ENCODE measurements at regions not wholly inside any gene's neighbourhood (a gene's known extent, or its start where the extent isn't known, plus 50 kb on each side); places are given as distances from the start of the nearest gene placed in this dataset.
"Not testable (repeated sequence)": the region's sequence is repeated elsewhere in the genome, so short reads cannot be mapped to it uniquely, and the experiment has no call there.

DNA sequence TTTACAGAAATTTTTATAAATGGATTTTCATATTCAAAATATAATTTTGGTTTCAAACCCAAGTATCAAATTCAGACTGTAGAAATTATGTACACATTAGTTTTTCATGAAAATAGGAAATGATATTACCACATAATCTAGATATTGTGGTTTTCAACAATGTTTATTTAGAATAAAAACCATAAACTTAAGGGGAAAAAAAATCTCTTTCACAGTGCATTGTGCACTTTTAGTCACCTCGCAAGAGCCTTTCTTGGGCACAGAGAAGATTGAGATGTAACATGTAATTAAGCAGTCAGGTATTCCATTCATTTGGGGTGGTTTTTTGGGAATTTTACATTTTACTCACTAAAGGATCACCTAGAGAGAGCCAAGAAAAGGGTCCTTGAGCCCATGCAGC, 104.0 kb downstream of the TANC2 start:
- intact Hi-C loops (cut with DNase I) = no loop called here
- DNase-seq (ENCODE audit: missing footprints) (no peak), ATAC-seq (no peak)

DNA sequence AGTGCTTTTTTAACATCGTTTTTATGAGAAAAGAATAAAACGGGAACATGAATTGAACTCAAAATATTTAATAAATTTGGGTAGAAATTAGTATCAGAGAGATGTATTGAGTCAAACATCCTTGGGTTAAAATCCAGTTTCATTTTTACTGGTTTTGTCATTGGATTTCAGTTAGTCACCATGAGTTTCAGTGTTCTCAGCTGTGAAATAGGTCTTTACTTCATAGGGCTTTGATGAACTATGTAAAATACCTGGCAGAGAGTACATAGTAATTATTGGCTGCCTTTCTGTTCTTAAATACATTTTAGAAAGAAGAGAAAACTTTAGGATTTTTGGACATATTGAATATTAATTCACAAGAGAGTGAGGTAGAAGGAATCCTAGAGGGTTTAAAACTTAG, 105.8 kb downstream of the TANC2 start:
- ATAC-seq = no peak
- intact Hi-C loops (cut with DNase I) = no loop called here
- DNase-seq (ENCODE audit: missing footprints) = no peak

DNA sequence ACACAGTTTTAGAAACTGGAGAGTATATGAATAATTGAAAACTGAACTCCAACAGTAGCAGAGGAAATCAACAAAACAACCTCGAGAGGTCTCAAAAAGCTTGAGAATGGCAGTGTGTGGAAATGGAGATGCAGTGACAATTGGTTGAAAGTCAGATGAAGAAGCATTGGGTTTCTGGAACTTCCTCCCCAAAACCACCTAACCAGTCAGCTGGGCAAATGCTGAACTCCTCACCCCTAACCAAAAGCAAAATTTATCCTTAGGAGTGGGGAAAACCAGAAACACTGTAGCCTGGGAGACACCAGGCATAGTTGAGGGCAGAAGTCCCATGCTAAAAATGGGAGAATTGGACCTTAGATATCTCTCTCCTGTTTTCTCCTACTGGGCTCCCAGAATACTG, 109.9 kb downstream of the TANC2 start:
- DNase-seq (ENCODE audit: missing footprints) (no peak), ATAC-seq (no peak)
- intact Hi-C loops (cut with DNase I) = no loop called here

DNA sequence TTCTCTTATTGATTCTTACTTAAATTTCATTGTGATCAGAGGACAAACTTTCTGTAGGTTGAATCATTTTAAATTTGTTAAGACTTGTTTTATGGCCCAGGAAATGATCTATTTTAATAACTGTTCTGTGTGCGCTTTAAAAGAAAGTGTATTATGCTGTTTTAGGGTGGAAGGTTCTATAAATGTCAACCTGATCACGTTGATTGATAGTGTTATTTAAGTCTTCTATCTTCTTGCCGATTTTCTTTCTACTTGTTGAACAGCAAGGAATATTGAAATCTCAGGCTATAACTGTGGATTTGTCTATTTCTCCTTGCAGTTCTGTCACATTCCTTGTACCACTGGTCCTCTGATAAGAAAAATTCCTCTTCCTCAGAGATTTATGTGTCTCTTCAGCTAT, 112.7 kb downstream of the TANC2 start:
- ATAC-seq (no peak), DNase-seq (ENCODE audit: missing footprints) (no peak)
- intact Hi-C loops (cut with DNase I) = no loop called here

DNA sequence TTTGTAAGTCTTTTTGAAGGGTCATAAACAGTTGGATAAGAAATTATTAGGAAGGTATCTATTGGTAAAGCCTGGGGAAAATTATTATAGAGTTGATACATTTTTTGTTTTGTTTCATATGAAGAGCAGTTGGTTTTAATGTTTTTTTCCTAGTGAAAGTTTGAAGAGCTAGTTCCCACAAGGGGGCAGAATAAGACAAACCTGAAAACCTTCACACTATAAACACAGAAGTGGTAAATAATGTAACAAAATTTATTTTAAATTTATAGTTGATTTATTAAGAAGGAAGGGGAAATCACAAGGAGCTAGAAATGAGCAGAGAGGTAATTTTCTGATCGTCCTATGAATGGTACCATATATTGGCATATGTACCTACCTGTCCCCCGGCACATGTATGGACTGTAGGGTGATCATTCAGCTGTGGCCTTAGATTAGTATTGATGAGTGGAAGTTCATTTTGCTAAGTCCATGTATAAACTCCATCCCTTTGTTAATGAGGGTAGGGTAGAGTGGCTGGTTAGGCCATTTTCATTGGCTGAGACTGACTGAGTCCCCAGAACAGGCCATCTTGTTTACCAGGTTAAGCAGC, 116.3 kb downstream of the TANC2 start:
- intact Hi-C loops (cut with DNase I) = no loop called here
- ATAC-seq = no peak
- DNase-seq (ENCODE audit: missing footprints) = no peak

DNA sequence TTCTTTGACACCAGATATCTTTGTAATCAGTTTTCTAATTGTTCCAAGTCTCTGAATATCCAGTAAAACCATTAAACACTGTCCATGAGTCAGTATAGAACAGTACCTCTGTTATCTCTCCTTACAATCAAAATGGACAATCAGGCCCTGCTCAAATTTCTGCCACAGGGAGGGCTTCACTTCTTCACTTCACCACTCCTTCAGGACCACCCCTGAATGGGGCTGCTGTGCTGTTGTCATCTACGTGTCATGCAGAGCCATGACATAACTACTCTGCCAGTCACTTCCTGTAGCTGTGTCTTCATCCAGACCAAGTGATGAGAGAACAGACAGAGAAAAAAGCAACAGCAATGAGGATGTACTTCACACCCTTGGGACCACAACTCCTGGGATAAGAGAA, 116.9 kb downstream of the TANC2 start:
- DNase-seq (ENCODE audit: missing footprints) (no peak), ATAC-seq (no peak)
- intact Hi-C loops (cut with DNase I) = no loop called here

DNA sequence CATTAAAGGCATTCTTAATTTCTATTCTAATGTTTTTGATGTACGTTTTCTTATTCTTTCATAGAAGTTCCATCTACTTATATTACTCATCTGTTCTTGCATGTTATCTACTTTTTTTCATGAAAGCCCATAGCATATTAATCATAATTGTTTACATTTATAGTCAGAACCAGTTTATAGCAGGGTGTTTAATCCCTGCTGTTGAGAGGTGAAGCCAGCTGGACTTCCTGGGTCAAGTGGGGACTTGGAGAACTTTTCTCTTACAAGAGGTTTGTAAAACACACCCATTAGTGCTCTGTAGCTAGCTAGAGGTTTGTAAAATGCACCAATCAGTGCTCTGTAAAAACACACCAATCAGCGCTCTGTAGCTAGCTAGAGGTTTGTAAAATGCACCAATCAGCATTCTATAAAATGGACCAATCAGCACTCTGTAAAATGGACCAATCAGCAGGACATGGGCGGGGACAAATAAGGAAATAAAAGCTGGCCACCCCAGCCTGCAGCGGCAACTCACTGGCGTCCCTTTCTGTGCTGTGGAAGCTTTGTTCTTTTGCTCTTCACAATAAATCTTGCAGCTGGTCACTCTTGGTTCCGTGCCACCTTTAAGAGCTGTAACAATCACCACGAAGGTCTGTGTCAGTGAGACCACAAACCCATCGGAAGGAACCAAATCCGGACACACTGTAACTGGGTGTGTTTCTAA, 120.6 kb downstream of the TANC2 start:
- DNase-seq (ENCODE audit: missing footprints) = no peak
- intact Hi-C loops (cut with DNase I) = no loop called here
- no peak for ATAC-seq

DNA sequence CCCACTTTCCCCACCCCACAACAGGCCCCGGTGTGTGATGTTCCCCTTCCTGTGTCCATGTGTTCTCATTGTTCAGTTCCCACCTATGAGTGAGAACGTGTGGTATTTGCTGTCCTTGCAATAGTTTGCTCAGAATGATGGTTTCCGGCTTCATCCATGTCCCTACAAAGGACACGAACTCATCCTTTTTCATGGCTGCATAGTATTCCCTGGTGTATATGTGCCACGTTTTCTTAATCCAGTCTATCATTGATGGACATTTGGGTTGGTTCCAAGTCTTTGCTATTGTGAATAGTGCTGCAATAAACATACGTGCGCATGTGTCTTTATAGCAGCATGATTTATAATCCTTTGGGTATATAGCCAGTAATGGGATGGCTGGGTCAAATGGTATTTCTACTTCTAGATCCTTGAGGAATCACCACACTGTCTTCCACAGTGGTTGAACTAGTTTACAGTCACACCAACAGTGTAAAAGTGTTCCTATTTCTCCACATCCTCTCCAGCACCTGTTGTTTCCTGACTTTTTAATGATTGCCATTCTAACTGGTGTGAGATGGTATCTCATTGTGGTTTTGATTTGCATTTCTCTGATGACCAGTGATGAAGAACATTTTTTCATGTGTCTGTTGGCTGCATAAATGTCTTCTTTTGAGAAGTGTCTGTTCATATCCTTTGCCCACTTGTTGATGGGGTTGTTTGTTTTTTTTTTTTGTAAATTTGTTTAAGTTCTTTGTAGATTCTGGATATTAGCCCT, 124.5 kb downstream of the TANC2 start:
- DNase-seq (ENCODE audit: missing footprints); ATAC-seq: not testable (repeated sequence)

DNA sequence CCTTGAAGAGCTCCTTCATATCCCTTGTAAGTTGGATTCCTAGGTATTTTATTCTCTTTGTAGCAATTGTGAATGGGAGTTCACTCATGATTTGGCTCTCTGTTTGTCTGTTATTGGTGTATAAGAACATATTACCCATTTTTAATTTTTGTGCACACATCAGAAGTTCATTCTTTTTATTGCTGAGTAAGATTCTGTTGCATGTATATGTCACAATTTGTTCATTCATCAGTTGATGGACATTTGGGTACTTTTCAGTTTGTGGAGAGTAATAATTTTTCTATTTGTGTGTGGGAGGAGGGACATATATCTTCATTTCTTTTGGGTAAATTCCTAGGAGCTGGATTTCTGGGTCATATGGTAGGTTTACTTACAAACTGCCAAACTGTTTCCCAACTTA, 125.9 kb downstream of the TANC2 start:
- intact Hi-C loops (cut with DNase I) = not testable (repeated sequence)

More for the DNA sequence above, 124.5 kb downstream of the TANC2 start:
- intact Hi-C loops (cut with DNase I) = not testable (repeated sequence)

DNA sequence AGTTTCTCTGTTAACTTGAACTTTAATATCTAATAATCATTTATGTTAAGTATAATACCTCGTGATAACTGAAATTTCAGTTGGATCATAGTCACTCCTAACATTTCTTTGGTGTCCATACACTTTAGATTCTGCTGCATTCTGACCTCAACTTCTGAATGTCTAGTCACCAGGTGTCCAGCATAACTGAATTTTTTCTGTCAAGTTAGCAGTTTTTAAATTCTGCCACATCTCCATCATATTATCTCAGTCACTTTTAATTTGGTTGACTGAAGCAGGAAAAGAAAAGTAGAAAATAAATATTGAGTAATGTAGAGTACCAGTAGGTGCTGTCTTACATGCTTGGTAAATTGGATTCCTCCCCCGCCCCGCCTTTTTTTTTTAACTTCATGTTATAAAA, 128.6 kb downstream of the TANC2 start:
- intact Hi-C loops (cut with DNase I) = no loop called here
- ATAC-seq (no peak), DNase-seq (ENCODE audit: missing footprints) (no peak)

More for the DNA sequence above, 125.9 kb downstream of the TANC2 start:
- not testable (repeated sequence) for DNase-seq (ENCODE audit: missing footprints); ATAC-seq

DNA sequence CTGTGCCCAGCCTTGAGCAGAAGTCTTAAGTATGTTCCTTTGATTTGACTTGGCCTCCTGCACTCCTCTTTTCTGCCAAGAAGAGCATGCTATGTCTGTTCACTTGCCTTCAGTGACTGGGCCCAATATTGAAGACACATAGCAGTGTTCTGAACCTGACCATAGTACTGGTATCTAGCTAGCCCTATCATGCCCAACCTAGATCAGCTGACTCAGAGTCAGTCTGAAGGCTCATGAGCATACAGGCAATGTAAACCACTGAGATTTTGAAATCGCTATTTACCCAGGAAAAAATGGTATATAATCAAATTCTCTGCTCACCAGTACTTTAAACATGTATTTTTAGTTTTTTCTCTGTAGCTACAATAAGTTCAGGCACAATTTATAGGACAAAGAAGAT, 129.4 kb downstream of the TANC2 start:
- intact Hi-C loops (cut with DNase I) = no loop called here
- DNase-seq (ENCODE audit: missing footprints) (no peak), ATAC-seq (no peak)

DNA sequence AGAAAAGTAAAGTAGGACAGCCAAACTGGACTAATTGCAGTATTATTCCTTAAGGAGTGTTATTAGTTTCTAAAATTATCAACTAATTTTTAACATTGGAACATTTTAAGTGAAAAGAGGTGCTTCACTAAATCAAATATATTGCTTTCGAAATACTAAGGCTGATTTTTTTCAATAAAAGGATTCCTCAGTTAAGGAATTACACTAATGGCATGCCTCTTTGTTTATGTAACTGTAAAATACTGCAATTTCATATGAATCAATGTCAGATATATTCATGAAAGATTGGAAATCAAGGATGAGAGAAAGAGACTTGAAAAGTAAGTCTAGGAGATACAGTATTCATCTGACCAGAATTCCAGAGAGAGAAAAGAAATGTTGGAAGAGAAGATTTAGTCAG, 129.8 kb downstream of the TANC2 start:
- no peak for DNase-seq (ENCODE audit: missing footprints)
- no peak for ATAC-seq
- intact Hi-C loops (cut with DNase I) = no loop called here

DNA sequence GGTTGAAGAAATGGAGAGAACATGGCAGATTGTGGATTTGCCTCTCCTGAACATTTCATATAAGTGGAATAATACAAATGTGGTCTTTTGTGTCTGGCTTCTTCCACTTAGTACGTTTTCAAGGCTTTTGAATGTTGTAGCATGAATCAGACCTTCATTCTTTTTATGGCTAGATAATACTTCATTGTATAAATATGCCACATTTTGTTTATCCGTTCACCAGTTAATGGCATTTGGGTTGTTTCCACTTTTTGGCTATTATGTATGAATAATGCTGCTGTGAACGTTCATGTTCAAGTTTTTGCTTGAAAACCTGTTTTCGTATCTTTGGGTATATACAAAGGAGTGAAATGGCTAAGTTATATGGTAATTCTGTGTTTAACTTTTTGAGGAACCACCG, 130.4 kb downstream of the TANC2 start:
- no peak for ATAC-seq
- intact Hi-C loops (cut with DNase I) = no loop called here
- DNase-seq (ENCODE audit: missing footprints) = no peak

DNA sequence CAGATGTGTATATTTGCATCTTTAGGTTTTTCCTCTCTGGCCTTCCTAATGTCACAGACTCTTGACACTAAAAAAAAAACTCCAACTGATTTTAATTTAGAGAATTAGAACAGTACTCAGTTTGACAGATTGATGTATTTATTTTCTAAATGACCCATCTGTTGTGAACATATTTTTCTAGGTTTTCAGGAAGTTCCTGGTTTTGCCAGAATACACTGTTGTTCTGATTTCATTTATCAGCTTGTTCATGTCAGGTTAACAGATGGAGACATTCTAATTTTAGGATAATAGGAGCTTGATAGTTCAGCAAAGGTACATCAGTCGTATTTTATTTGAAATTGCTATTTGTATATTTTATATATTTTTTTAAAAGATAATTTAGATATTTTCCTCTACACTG, 133.4 kb downstream of the TANC2 start:
- ATAC-seq (no peak), DNase-seq (ENCODE audit: missing footprints) (no peak)
- intact Hi-C loops (cut with DNase I) = no loop called here

DNA sequence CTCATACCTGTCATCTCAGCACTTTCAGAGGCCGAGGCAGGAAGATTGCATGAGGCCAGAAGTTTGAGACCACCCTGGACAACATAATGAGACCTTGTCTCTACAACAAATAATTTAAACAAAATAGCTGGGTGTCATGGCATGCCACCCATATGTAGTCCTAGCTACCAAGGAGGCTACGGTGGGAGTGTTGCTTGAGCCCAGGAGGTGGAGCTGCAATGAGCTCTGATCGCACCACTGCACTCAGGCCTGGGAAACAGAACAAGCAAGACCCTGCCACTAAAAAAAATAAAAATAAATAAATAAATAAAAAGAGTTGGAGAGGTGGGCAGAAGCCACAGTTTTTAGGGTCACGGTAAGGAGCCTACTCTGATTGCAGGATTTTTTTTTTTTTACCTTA, 136.0 kb downstream of the TANC2 start:
- ATAC-seq = no peak

DNA sequence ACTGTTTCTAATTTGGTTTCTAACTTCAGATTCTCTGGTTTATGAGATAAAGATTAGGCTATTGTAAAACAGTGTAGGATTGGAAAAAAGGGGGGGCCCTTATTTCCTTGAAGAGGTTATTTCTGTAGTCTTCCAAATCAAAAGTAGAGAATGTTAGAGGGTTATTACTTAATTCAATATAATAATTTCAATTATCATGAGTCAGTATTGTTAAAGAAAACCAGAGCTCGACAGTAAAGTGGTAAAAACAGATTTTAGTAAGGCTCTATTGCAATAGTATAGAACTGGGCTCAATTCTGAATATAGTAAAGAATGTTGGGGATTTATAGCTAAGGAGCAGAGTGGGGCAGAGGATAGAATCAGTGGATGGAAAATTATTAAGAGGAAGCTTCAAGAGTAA, 140.0 kb downstream of the TANC2 start:
- ATAC-seq (no peak), DNase-seq (ENCODE audit: missing footprints) (no peak)
- intact Hi-C loops (cut with DNase I) = no loop called here

More for the DNA sequence above, 136.0 kb downstream of the TANC2 start:
- intact Hi-C loops (cut with DNase I) = no loop called here
- no peak for DNase-seq (ENCODE audit: missing footprints)

DNA sequence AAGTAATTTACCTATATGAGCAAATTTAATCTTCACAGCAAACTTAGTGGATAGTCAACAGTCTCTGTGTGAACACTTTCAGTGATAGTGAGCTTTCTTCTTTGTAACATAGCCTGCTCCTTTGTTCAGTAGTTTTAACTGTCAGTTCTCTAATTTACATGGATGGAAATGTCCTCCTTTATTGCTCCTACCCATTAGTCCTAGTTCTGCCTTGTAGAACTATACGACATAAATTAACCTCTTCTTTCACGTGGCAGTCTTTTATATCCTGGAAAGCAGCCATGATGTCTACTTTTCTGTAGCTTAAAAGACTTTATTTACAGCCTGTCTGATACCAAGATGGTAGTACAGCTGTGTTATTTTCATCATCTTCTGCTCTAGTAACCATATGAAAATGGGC, 143.6 kb downstream of the TANC2 start:
- DNase-seq (ENCODE audit: missing footprints) (no peak), ATAC-seq (no peak)
- intact Hi-C loops (cut with DNase I) = no loop called here

DNA sequence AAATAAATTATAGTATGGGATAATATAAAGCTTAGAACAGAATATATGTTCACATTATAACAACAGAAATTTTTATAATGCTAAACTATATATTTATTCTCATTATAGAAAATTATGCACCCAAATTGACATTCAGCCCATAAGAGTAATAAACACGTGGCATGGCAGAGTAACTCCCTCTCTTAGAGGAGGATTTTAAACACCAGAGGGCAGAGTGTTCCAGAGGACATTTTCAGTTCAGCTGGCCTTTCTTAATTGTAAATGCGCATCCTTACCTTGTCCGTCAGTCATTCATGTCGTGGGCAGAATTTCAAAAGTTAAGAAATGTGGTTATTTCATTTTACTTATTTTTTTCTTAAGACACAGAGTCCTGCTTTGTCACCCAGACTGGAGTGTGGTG, 147.1 kb downstream of the TANC2 start:
- no peak for ATAC-seq
- no peak for DNase-seq (ENCODE audit: missing footprints)
- intact Hi-C loops (cut with DNase I) = no loop called here

DNA sequence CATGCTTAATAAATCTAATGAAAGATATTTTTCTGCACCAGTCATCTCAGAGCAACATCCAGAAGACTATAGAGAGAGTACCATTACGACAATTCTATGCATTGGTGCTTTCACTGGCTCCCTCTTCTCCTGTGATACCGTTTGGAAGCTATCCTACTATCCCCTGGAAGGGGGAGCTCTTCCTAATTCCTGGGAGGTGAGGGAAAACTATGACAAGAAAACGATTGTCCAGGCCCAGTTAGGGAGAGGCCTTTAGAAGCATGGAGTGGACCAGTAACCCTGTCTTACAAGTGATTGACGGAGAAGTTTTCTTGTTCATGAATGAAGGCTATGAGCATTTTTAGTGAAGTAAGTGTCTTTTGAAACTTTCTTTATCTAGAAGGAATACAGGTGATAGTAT, 150.2 kb downstream of the TANC2 start:
- ATAC-seq (no peak), DNase-seq (ENCODE audit: missing footprints) (no peak)
- intact Hi-C loops (cut with DNase I) = no loop called here
